Uterus (tissue), 2 donors: ENCODE measurements at regions not wholly inside any gene's neighbourhood (a gene's known extent, or its start where the extent isn't known, plus 50 kb on each side); places are given as distances from the start of the nearest gene placed in this dataset.

Experiments used
- CTCF ChIP-seq, 4 experiments: fragments of 200-600 bp in 2 of 4; fragments of 450-650 bp in 2 of 4; sonication (generic) in 2 of 4; IDR thresholded peaks; one replicate each; pipeline ENCODE4 v1.5.1; 2016 to 2019; ENCODE audit warnings: antibody characterized with exemption in 4 of 4, mild to moderate bottlenecking in 2 of 4, moderate library complexity in 1 of 4
- POLR2A ChIP-seq, 2 donors: fragments of 450-650 bp; IDR thresholded peaks; one replicate each; pipeline ENCODE4 v1.6.1; 2016; ENCODE audit warnings: antibody characterized with exemption in 2 of 2, mild to moderate bottlenecking in 1 of 2, moderate library complexity in 1 of 2

DNA sequence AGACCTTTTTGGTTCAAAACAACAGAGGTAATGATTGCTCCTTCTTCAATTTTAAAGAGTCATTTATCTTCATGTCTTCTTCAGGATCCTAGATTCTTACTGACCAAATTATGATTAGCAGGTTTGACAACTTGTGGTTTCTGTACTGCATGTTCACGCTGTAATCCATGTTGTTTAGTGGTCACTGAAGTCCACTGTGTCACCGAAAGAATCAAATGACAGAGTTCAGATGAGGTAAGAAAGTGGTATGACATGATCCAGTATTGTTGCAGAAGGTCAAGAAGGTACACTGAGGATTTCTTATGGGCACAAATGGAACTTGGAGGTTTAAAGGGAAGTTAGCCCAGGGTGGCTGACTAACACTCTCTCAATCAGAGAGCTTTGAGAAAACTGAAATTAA, 649.2 kb downstream of the EFNA5 start:
- TF ChIP-seq CTCF (IDR thresholded peaks at IDR 0.05) (no peak), POLR2A (IDR thresholded peaks at IDR 0.05) (no peak)
